Lower lobe of right lung (tissue), 2 donors: ENCODE measurements at regions not wholly inside any gene's neighbourhood (a gene's known extent, or its start where the extent isn't known, plus 50 kb on each side); places are given as distances from the start of the nearest gene placed in this dataset.
"Not testable (repeated sequence)": the region's sequence is repeated elsewhere in the genome, so short reads cannot be mapped to it uniquely, and the experiment has no call there.

ENCODE experiments used
- ATAC-seq, 2 donors: fragments of 200-7000 bp; cut with Tn5 transposase; one replicate each; pipeline ENCODE4 v1.9.1; 2020 to 2022; ENCODE audit warnings: mild to moderate bottlenecking in 2 of 2, moderate library complexity in 2 of 2
- DNase-seq: peaks from one replicate; pipeline ENCODE4 v3.0.0-alpha.2; 2020
- H3K27ac ChIP-seq: fragments of 200-600 bp; one replicate; pipeline ENCODE4 v1.8.0; 2022
- H3K27me3 ChIP-seq: fragments of 200-600 bp; one replicate; pipeline ENCODE4 v1.8.0; 2022; ENCODE audit warnings: low read depth
- H3K36me3 ChIP-seq: fragments of 200-600 bp; one replicate; pipeline ENCODE4 v1.8.0; 2022; ENCODE audit warnings: mild to moderate bottlenecking
- H3K4me1 ChIP-seq: fragments of 200-600 bp; one replicate; pipeline ENCODE4 v1.8.0; 2022
- H3K4me3 ChIP-seq: fragments of 200-600 bp; one replicate; pipeline ENCODE4 v1.8.0; 2022; ENCODE audit warnings: mild to moderate bottlenecking
- H3K9me3 ChIP-seq: fragments of 200-600 bp; one replicate; pipeline ENCODE4 v1.8.0; 2022
- CTCF ChIP-seq: fragments of 200-600 bp; IDR thresholded peaks from one replicate; pipeline ENCODE4 v1.8.0; 2022; ENCODE audit warnings: antibody characterized with exemption, mild to moderate bottlenecking
- intact Hi-C: fragments of 100-400 bp; cut with DNase I; formaldehyde crosslinking; loops from one replicate; pipeline ENCODE4 v1.11.0; 2022
- donor health status: DM: no; HTN: yes; CAD: no; lungs with severe emphysema.

- Histone ChIP-seq H3K36me3 (no peaks in the 10 kb centered on the region), H3K27me3 (no peaks in the 10 kb centered on the region), H3K4me3 (no peak overlapping the region), H3K9me3 (no peaks in the 10 kb centered on the region), H3K4me1 (peaks cover 13% of the 10 kb centered on the region), H3K27ac (no peak overlapping the region)
- intact Hi-C loops, result no loop called here
- ATAC-seq (no peak), DNase-seq (no peak)
- TF ChIP-seq CTCF, result no peak
These were observed 262.1 kb downstream of the AHR start for GRCh38 chr7:17560516-17560915.

GRCh38 chr7:17560966-17561365 lies 262.5 kb downstream of the AHR start:
- Histone ChIP-seq H3K27ac (no peak overlapping the region), H3K9me3 (no peaks in the 10 kb centered on the region), H3K4me3 (no peak overlapping the region), H3K36me3 (no peaks in the 10 kb centered on the region), H3K27me3 (no peaks in the 10 kb centered on the region), H3K4me1 (peaks cover 13% of the 10 kb centered on the region)
- ATAC-seq (no peak), DNase-seq (no peak)
- no peak for TF ChIP-seq CTCF
- intact Hi-C loops, result no loop called here

- DNase-seq (no peak), ATAC-seq (no peak)
- Histone ChIP-seq H3K27ac (no peak overlapping the region), H3K4me3 (no peak overlapping the region), H3K27me3 (no peaks in the 10 kb centered on the region), H3K4me1 (peaks cover 4% of the 10 kb centered on the region), H3K36me3 (no peaks in the 10 kb centered on the region), H3K9me3 (no peaks in the 10 kb centered on the region)
- intact Hi-C loops, result no loop called here
- TF ChIP-seq CTCF, result no peak
These were observed 266.3 kb downstream of the AHR start for GRCh38 chr7:17564678-17565212.

GRCh38 chr7:17580141-17580540 lies 281.7 kb downstream of the AHR start:
- Histone ChIP-seq H3K4me3 (no peak overlapping the region), H3K27ac (no peak overlapping the region), H3K36me3 (no peaks in the 10 kb centered on the region), H3K9me3 (peaks cover 17% of the 10 kb centered on the region), H3K27me3 (no peaks in the 10 kb centered on the region), H3K4me1 (no peaks in the 10 kb centered on the region)
- DNase-seq (no peak), ATAC-seq (no peak)
- TF ChIP-seq CTCF, result no peak
- intact Hi-C loops, result no loop called here

DNA sequence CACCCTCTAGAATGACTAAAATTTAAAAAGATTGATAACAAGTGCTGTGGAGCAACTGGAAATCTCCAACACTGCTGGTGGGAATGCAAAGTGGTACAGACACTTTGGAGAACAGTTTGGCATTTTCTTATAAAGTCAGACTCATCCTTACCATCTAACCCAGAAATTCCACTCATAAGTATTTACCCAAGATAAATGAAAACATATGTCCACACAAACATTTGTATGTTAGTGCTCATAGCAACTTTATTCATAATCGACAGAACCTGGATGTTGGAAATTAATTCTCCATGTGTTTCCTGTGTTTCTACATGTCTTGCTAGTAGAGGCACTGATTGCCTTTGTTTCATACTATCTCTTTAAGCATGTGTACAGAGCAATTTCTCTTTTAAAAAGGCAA lies 282.4 kb downstream of the AHR start:
- Histone ChIP-seq H3K36me3 (no peaks in the 10 kb centered on the region), H3K4me1 (no peaks in the 10 kb centered on the region), H3K27ac (no peak overlapping the region), H3K9me3 (peaks cover 17% of the 10 kb centered on the region), H3K27me3 (no peaks in the 10 kb centered on the region), H3K4me3 (no peak overlapping the region)
- TF ChIP-seq CTCF, result no peak
- ATAC-seq (no peak), DNase-seq (no peak)
- intact Hi-C loops, result no loop called here

GRCh38 chr7:17581301-17581700 lies 282.8 kb downstream of the AHR start:
- ATAC-seq (no peak), DNase-seq (no peak)
- intact Hi-C loops, result no loop called here
- Histone ChIP-seq H3K27me3 (no peaks in the 10 kb centered on the region), H3K4me1 (no peaks in the 10 kb centered on the region), H3K27ac (no peak overlapping the region), H3K4me3 (no peak overlapping the region), H3K36me3 (no peaks in the 10 kb centered on the region), H3K9me3 (peaks cover 17% of the 10 kb centered on the region)
- TF ChIP-seq CTCF, result no peak

- DNase-seq, H3K9me3 ChIP-seq, H3K27ac ChIP-seq, H3K4me1 ChIP-seq, H3K4me3 ChIP-seq, H3K27me3 ChIP-seq, intact Hi-C loops, ATAC-seq, H3K36me3 ChIP-seq: not testable (repeated sequence)
These were observed 284.2 kb downstream of the AHR start for GRCh38 chr7:17582696-17583095.
